Stimulated activated effector memory CD8-positive, alpha-beta T cell treated with anti-CD3 and anti-CD28 coated beads, Interleukin-12 subunit alpha, Interleukin-12 subunit beta, amount 100 ng/mL, for 72 hours (primary cell): ENCODE measurements at regions not wholly inside any gene's neighbourhood (a gene's known extent, or its start where the extent isn't known, plus 50 kb on each side); places are given as distances from the start of the nearest gene placed in this dataset.

ENCODE experiments used
- ATAC-seq: fragments of 150-1000 bp; cut with Tn5 transposase; 2 replicates; pipeline ENCODE4 v1.10.0; 2021
- DNase-seq, 2 donors: peaks; one replicate each; pipeline ENCODE4 v3.0.0; 2021 to 2022; ENCODE audit warnings: low spot score in 2 of 2
- H3K27ac Mint-ChIP-seq: one replicate; pipeline ENCODE4 v1.8.0; 2022; ENCODE audit warnings: mild to moderate bottlenecking, mixed read lengths
- H3K36me3 Mint-ChIP-seq: one replicate; pipeline ENCODE4 v1.8.0; 2022; ENCODE audit warnings: mild to moderate bottlenecking, mixed read lengths
- H3K4me1 Mint-ChIP-seq: one replicate; pipeline ENCODE4 v1.8.0; 2022; ENCODE audit warnings: mixed read lengths
- H3K4me3 Mint-ChIP-seq: one replicate; pipeline ENCODE4 v1.8.0; 2022; ENCODE audit warnings: mild to moderate bottlenecking, mixed read lengths
- H3K9me3 Mint-ChIP-seq: one replicate; pipeline ENCODE4 v1.8.0; 2022; ENCODE audit warnings: mixed read lengths

- Mint-ChIP-seq H3K36me3 (no peaks in the 10 kb centered on the region), H3K27ac (no peak overlapping the region), H3K9me3 (peaks cover 18% of the 10 kb centered on the region), H3K4me1 (no peaks in the 10 kb centered on the region), H3K4me3 (no peak overlapping the region)
- ATAC-seq (no peak), DNase-seq (no peak)
Observed at GRCh38 chr10:57788117-57788516, 479.6 kb downstream of the IPMK start.

GRCh38 chr10:57786850-57787750, 480.6 kb downstream of the IPMK start:
- Mint-ChIP-seq H3K36me3 (no peaks in the 10 kb centered on the region), H3K4me3 (no peak overlapping the region), H3K9me3 (peaks cover 18% of the 10 kb centered on the region), H3K4me1 (no peaks in the 10 kb centered on the region), H3K27ac (no peak overlapping the region)
- DNase-seq (no peak), ATAC-seq (no peak)

- Mint-ChIP-seq H3K27ac (no peak overlapping the region), H3K4me1 (no peaks in the 10 kb centered on the region), H3K9me3 (peaks cover 24% of the 10 kb centered on the region), H3K4me3 (no peak overlapping the region), H3K36me3 (no peaks in the 10 kb centered on the region)
- ATAC-seq = no peak
- DNase-seq = no peak
Observed at GRCh38 chr10:57786331-57786730, 481.4 kb downstream of the IPMK start.

- Mint-ChIP-seq H3K4me3 (no peak overlapping the region), H3K27ac (no peak overlapping the region), H3K4me1 (no peaks in the 10 kb centered on the region), H3K9me3 (peaks cover 25% of the 10 kb centered on the region), H3K36me3 (no peaks in the 10 kb centered on the region)
- no peak for ATAC-seq
- no peak for DNase-seq
Observed at GRCh38 chr10:57785546-57785945, 482.1 kb downstream of the IPMK start.

- ATAC-seq (no peak), DNase-seq (no peak)
- Mint-ChIP-seq H3K4me1 (no peaks in the 10 kb centered on the region), H3K36me3 (no peaks in the 10 kb centered on the region), H3K9me3 (peaks cover 22% of the 10 kb centered on the region), H3K27ac (no peak overlapping the region), H3K4me3 (no peak overlapping the region)
Observed at GRCh38 chr10:57785068-57785467, 482.6 kb downstream of the IPMK start.

- Mint-ChIP-seq H3K27ac (no peak overlapping the region), H3K4me1 (no peaks in the 10 kb centered on the region), H3K9me3 (peaks cover 22% of the 10 kb centered on the region), H3K36me3 (no peaks in the 10 kb centered on the region), H3K4me3 (no peak overlapping the region)
- DNase-seq (no peak), ATAC-seq (no peak)
Observed at GRCh38 chr10:57776688-57777432, 490.8 kb downstream of the IPMK start.

GRCh38 chr10:57775250-57775649, 492.4 kb downstream of the IPMK start:
- Mint-ChIP-seq H3K36me3 (no peaks in the 10 kb centered on the region), H3K9me3 (peaks cover 20% of the 10 kb centered on the region), H3K27ac (no peak overlapping the region), H3K4me1 (no peaks in the 10 kb centered on the region), H3K4me3 (no peak overlapping the region)
- DNase-seq = no peak
- no peak for ATAC-seq

- Mint-ChIP-seq H3K27ac (no peak overlapping the region), H3K36me3 (no peaks in the 10 kb centered on the region), H3K4me3 (no peak overlapping the region), H3K9me3 (peaks cover 23% of the 10 kb centered on the region), H3K4me1 (no peaks in the 10 kb centered on the region)
- no peak for DNase-seq
- no peak for ATAC-seq
Observed at GRCh38 chr10:57769298-57769697, 498.4 kb downstream of the IPMK start.

GRCh38 chr10:57759777-57760176, 507.9 kb downstream of the IPMK start:
- ATAC-seq (no peak), DNase-seq (no peak)
- Mint-ChIP-seq H3K27ac (no peak overlapping the region), H3K9me3 (peaks cover 18% of the 10 kb centered on the region), H3K4me1 (no peaks in the 10 kb centered on the region), H3K36me3 (no peaks in the 10 kb centered on the region), H3K4me3 (no peak overlapping the region)

GRCh38 chr10:57754803-57755202, 512.9 kb downstream of the IPMK start:
- Mint-ChIP-seq H3K27ac (no peak overlapping the region), H3K4me3 (no peak overlapping the region), H3K9me3 (peaks cover 20% of the 10 kb centered on the region), H3K4me1 (no peaks in the 10 kb centered on the region), H3K36me3 (no peaks in the 10 kb centered on the region)
- ATAC-seq (no peak), DNase-seq (no peak)

- no peak for ATAC-seq
- no peak for DNase-seq
- Mint-ChIP-seq H3K4me1 (no peaks in the 10 kb centered on the region), H3K9me3 (peaks cover 11% of the 10 kb centered on the region), H3K4me3 (no peak overlapping the region), H3K27ac (no peak overlapping the region), H3K36me3 (no peaks in the 10 kb centered on the region)
Observed at GRCh38 chr10:57743711-57744110, 524.0 kb downstream of the IPMK start.

GRCh38 chr10:57741751-57742150, 525.9 kb downstream of the IPMK start:
- Mint-ChIP-seq H3K9me3 (peaks cover 8% of the 10 kb centered on the region), H3K27ac (no peak overlapping the region), H3K4me1 (no peaks in the 10 kb centered on the region), H3K36me3 (no peaks in the 10 kb centered on the region), H3K4me3 (no peak overlapping the region)
- ATAC-seq = no peak
- no peak for DNase-seq

GRCh38 chr10:57723305-57723704, 544.4 kb downstream of the IPMK start:
- Mint-ChIP-seq H3K9me3 (peaks cover 21% of the 10 kb centered on the region), H3K4me3 (no peak overlapping the region), H3K36me3 (no peaks in the 10 kb centered on the region), H3K27ac (no peak overlapping the region), H3K4me1 (no peaks in the 10 kb centered on the region)
- no peak for ATAC-seq
- DNase-seq = no peak

- no peak for DNase-seq
- no peak for ATAC-seq
- H3K9me3 Mint-ChIP-seq = peaks cover 23% of the 10 kb centered on the region
- no peak overlapping the region for H3K27ac Mint-ChIP-seq
- no peak overlapping the region for H3K4me3 Mint-ChIP-seq
- H3K36me3 Mint-ChIP-seq = no peaks in the 10 kb centered on the region
- no peaks in the 10 kb centered on the region for H3K4me1 Mint-ChIP-seq
Observed at GRCh38 chr10:57716884-57717283, 550.8 kb downstream of the IPMK start.

- no peak for ATAC-seq
- Mint-ChIP-seq H3K9me3 (peaks cover 21% of the 10 kb centered on the region), H3K4me1 (no peaks in the 10 kb centered on the region), H3K4me3 (no peak overlapping the region), H3K36me3 (no peaks in the 10 kb centered on the region), H3K27ac (no peak overlapping the region)
- DNase-seq = no peak
Observed at GRCh38 chr10:57715233-57715632, 552.5 kb downstream of the IPMK start.

- ATAC-seq (no peak), DNase-seq (no peak)
- Mint-ChIP-seq H3K4me1 (no peaks in the 10 kb centered on the region), H3K27ac (no peak overlapping the region), H3K4me3 (no peak overlapping the region), H3K36me3 (no peaks in the 10 kb centered on the region), H3K9me3 (no peaks in the 10 kb centered on the region)
Observed at GRCh38 chr10:57707300-57707658, 560.4 kb downstream of the IPMK start.
